GM23338 (cell line): ENCODE measurements at regions not wholly inside any gene's neighbourhood (a gene's known extent, or its start where the extent isn't known, plus 50 kb on each side); places are given as distances from the start of the nearest gene placed in this dataset.

Experiments used
- ATAC-seq: fragments of 200-7000 bp; cut with Tn5 transposase; 3 replicates; pipeline ENCODE4 v1.9.1; 2020
- DNase-seq: peaks from one replicate; pipeline ENCODE4 v3.0.0-alpha.2; 2015; ENCODE audit warnings: low spot score
- H2AFZ ChIP-seq: fragments of 200-600 bp; sonication (generic); 2 replicates; pipeline ENCODE4 v1.8.0; 2016; ENCODE audit warnings: antibody characterized with exemption, mild to moderate bottlenecking, moderate library complexity
- H3F3A ChIP-seq: fragments of 200-600 bp; sonication (generic); replicated peaks from 2 replicates; pipeline ENCODE4 v1.8.0; 2017; ENCODE audit warnings: antibody characterized with exemption, mixed run types, low read depth
- H3K27ac ChIP-seq: fragments of 200-600 bp; sonication (generic); 2 replicates; pipeline ENCODE4 v1.6.1; 2016; ENCODE audit warnings: low read depth
- H3K27me3 ChIP-seq: fragments of 200-600 bp; sonication (generic); 2 replicates; pipeline ENCODE4 v1.8.0; 2016; ENCODE audit warnings: mild to moderate bottlenecking, mixed run types, moderate library complexity; ENCODE audit not compliant: insufficient read depth
- H3K36me3 ChIP-seq: fragments of 200-600 bp; sonication (generic); 2 replicates; pipeline ENCODE4 v1.8.0; 2016; ENCODE audit warnings: mild to moderate bottlenecking; ENCODE audit not compliant: insufficient read depth
- H3K4me1 ChIP-seq: fragments of 200-600 bp; sonication (generic); 2 replicates; pipeline ENCODE4 v1.8.0; 2016; ENCODE audit warnings: mild to moderate bottlenecking, moderate library complexity; ENCODE audit not compliant: insufficient read depth
- H3K4me2 ChIP-seq: fragments of 200-600 bp; sonication (generic); 2 replicates; pipeline ENCODE4 v1.7.1; 2017; ENCODE audit warnings: mixed run types
- H3K4me3 ChIP-seq: fragments of 200-600 bp; sonication (generic); 2 replicates; pipeline ENCODE4 v1.6.1; 2016; ENCODE audit warnings: mixed run types
- H3K79me2 ChIP-seq: fragments of 200-600 bp; sonication (generic); replicated peaks from 2 replicates; pipeline ENCODE4 v1.8.0; 2017; ENCODE audit warnings: mild to moderate bottlenecking; ENCODE audit not compliant: insufficient read depth
- H3K9me2 ChIP-seq: fragments of 200-600 bp; sonication (generic); 2 replicates; pipeline ENCODE4 v1.8.0; 2017; ENCODE audit not compliant: insufficient read depth
- H4K20me1 ChIP-seq: fragments of 200-600 bp; sonication (generic); replicated peaks from 2 replicates; pipeline ENCODE4 v1.8.0; 2017; ENCODE audit warnings: mild to moderate bottlenecking; ENCODE audit not compliant: insufficient read depth
- H3K27ac Mint-ChIP-seq: 2 replicates; pipeline ENCODE4 v1.8.0; 2020; ENCODE audit warnings: inconsistent platforms, mild to moderate bottlenecking, moderate library complexity, mixed read lengths
- H3K27me3 Mint-ChIP-seq: 3 replicates; pipeline ENCODE4 v1.8.0; 2022; ENCODE audit warnings: low read depth, mild to moderate bottlenecking, moderate library complexity, mixed read lengths, inconsistent platforms; ENCODE audit not compliant: insufficient read depth, poor library complexity
- H3K36me3 Mint-ChIP-seq: 3 replicates; pipeline ENCODE4 v1.8.0; 2021; ENCODE audit warnings: low read depth, mild to moderate bottlenecking, inconsistent platforms, moderate library complexity, mixed read lengths
- H3K4me1 Mint-ChIP-seq: 3 replicates; pipeline ENCODE4 v1.8.0; 2020; ENCODE audit warnings: mild to moderate bottlenecking, inconsistent platforms, mixed read lengths
- H3K4me3 Mint-ChIP-seq: 3 replicates; pipeline ENCODE4 v1.8.0; 2021; ENCODE audit warnings: moderate library complexity, mild to moderate bottlenecking, inconsistent platforms, mixed read lengths
- H3K9me3 Mint-ChIP-seq: 3 replicates; pipeline ENCODE4 v1.8.0; 2020; ENCODE audit warnings: moderate library complexity, mild to moderate bottlenecking, inconsistent platforms, mixed read lengths
- CREB1 ChIP-seq: fragments of 250-450 bp; sonication (Bioruptor Pico); IDR thresholded peaks from 2 replicates; pipeline ENCODE4 v1.5.0; 2020; ENCODE audit warnings: low read depth, mild to moderate bottlenecking, moderate library complexity
- ETS1 ChIP-seq: IDR thresholded peaks from 2 replicates; pipeline ENCODE4 v1.6.1; 2016; ENCODE audit warnings: antibody characterized with exemption
- EZH2 ChIP-seq: fragments of 200-600 bp; sonication (generic); IDR thresholded peaks from one replicate; pipeline ENCODE4 v1.8.0; 2017; ENCODE audit warnings: antibody characterized with exemption, mild to moderate bottlenecking, low read depth; ENCODE audit not compliant: unreplicated experiment
- EZH2phosphoT487 ChIP-seq: fragments of 200-600 bp; sonication (generic); IDR thresholded peaks from one replicate; pipeline ENCODE4 v1.8.1; 2018; ENCODE audit warnings: antibody characterized with exemption; ENCODE audit not compliant: unreplicated experiment
- JUNB ChIP-seq: IDR thresholded peaks from one replicate; pipeline ENCODE4 v1.6.1; 2016; ENCODE audit warnings: antibody characterized with exemption; ENCODE audit not compliant: unreplicated experiment
- NANOG ChIP-seq: IDR thresholded peaks from 2 replicates; pipeline ENCODE4 v1.6.1; 2016; ENCODE audit warnings: antibody characterized with exemption, borderline replicate concordance
- POLR2AphosphoS5 ChIP-seq: IDR thresholded peaks from 2 replicates; pipeline ENCODE4 v1.6.1; 2016; ENCODE audit warnings: antibody characterized with exemption, low read depth
- STAT1 ChIP-seq: IDR thresholded peaks from one replicate; pipeline ENCODE4 v1.6.1; 2016; ENCODE audit warnings: antibody characterized with exemption; ENCODE audit not compliant: unreplicated experiment
- ZNF114 ChIP-seq: fragments of 250-450 bp; sonication (Bioruptor Pico); IDR thresholded peaks from 2 replicates; pipeline ENCODE4 v1.5.0; 2020; ENCODE audit warnings: mild to moderate bottlenecking, moderate library complexity
- ZNF331 ChIP-seq: fragments of 250-450 bp; sonication (Bioruptor Pico); IDR thresholded peaks from 2 replicates; pipeline ENCODE4 v1.5.0; 2020; ENCODE audit warnings: low read depth, mild to moderate bottlenecking, moderate library complexity
- ZNF462 ChIP-seq: fragments of 250-450 bp; sonication (Bioruptor Pico); IDR thresholded peaks from 2 replicates; pipeline ENCODE4 v1.5.0; 2020; ENCODE audit warnings: mild to moderate bottlenecking, moderate library complexity
- TF ChIP-seq, protein P1 (sequence below), 2 experiments: fragments of 200-600 bp in 1 of 2; sonication (generic) in 1 of 2; conservative IDR thresholded peaks; 2 replicates each; pipeline versions ENCODE4 v1.5.1 to v1.6.1; 2016 to 2017; ENCODE audit warnings: antibody characterized with exemption in 2 of 2, low read depth in 2 of 2, mild to moderate bottlenecking in 2 of 2, moderate library complexity in 1 of 2
- TF ChIP-seq, protein P2 (sequence below): IDR thresholded peaks from one replicate; pipeline ENCODE4 v1.6.1; 2018; ENCODE audit warnings: antibody characterized with exemption; ENCODE audit not compliant: unreplicated experiment

- Histone ChIP-seq H3F3A (0 out of 2 replicates have a peak, but pooled peaks cover 4% of the 10 kb centered on the region), H3K4me3 (no peak overlapping the region), H2AFZ (no peak overlapping the region), H3K4me1 (peaks cover 22% of the 10 kb centered on the region), H4K20me1 (no peaks in the 10 kb centered on the region), H3K9me2 (peaks cover 18% of the 10 kb centered on the region; the same call in 1 of the 2 replicates), H3K4me2 (no peak overlapping the region), H3K79me2 (no peaks in the 10 kb centered on the region), H3K27me3 (no peaks in the 10 kb centered on the region), H3K36me3 (no peaks in the 10 kb centered on the region), H3K27ac (no peak overlapping the region)
- Mint-ChIP-seq H3K27me3 (no peaks in the 10 kb centered on the region), H3K27ac (no peak overlapping the region), H3K9me3 (peaks cover 11% of the 10 kb centered on the region; the same call in 2 of the 3 replicates), H3K4me1 (peaks cover 24% of the 10 kb centered on the region), H3K36me3 (peaks cover 3% of the 10 kb centered on the region; the same call in 1 of the 3 replicates), H3K4me3 (no peak overlapping the region)
- TF ChIP-seq CREB1 (no peak), EZH2 (no peak), ZNF114 (CRISPR knock-in tag) (no peak), JUNB (no peak), STAT1 (no peak), ETS1 (no peak), ZNF331 (no peak), ZNF462 (no peak), NANOG (no peak), EZH2phosphoT487 (no peak), POLR2AphosphoS5 (no peak)
- TF ChIP-seq, protein P1, sequence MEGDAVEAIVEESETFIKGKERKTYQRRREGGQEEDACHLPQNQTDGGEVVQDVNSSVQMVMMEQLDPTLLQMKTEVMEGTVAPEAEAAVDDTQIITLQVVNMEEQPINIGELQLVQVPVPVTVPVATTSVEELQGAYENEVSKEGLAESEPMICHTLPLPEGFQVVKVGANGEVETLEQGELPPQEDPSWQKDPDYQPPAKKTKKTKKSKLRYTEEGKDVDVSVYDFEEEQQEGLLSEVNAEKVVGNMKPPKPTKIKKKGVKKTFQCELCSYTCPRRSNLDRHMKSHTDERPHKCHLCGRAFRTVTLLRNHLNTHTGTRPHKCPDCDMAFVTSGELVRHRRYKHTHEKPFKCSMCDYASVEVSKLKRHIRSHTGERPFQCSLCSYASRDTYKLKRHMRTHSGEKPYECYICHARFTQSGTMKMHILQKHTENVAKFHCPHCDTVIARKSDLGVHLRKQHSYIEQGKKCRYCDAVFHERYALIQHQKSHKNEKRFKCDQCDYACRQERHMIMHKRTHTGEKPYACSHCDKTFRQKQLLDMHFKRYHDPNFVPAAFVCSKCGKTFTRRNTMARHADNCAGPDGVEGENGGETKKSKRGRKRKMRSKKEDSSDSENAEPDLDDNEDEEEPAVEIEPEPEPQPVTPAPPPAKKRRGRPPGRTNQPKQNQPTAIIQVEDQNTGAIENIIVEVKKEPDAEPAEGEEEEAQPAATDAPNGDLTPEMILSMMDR (conservative IDR thresholded peaks at IDR 0.05; ENCODE audit: low read depth in 2 of 2) = no peak
- TF ChIP-seq, protein P2, sequence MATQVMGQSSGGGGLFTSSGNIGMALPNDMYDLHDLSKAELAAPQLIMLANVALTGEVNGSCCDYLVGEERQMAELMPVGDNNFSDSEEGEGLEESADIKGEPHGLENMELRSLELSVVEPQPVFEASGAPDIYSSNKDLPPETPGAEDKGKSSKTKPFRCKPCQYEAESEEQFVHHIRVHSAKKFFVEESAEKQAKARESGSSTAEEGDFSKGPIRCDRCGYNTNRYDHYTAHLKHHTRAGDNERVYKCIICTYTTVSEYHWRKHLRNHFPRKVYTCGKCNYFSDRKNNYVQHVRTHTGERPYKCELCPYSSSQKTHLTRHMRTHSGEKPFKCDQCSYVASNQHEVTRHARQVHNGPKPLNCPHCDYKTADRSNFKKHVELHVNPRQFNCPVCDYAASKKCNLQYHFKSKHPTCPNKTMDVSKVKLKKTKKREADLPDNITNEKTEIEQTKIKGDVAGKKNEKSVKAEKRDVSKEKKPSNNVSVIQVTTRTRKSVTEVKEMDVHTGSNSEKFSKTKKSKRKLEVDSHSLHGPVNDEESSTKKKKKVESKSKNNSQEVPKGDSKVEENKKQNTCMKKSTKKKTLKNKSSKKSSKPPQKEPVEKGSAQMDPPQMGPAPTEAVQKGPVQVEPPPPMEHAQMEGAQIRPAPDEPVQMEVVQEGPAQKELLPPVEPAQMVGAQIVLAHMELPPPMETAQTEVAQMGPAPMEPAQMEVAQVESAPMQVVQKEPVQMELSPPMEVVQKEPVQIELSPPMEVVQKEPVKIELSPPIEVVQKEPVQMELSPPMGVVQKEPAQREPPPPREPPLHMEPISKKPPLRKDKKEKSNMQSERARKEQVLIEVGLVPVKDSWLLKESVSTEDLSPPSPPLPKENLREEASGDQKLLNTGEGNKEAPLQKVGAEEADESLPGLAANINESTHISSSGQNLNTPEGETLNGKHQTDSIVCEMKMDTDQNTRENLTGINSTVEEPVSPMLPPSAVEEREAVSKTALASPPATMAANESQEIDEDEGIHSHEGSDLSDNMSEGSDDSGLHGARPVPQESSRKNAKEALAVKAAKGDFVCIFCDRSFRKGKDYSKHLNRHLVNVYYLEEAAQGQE = no peak
- ATAC-seq (no peak), DNase-seq (no peak)
Measured at GRCh38 chr11:13105237-13105844, 96.2 kb downstream of the RASSF10 start.
